Stimulated activated CD4-positive, alpha-beta T cell treated with anti-CD3 and anti-CD28 coated beads, TNF-alpha, amount 100 ng/mL, for 48 hours (primary cell): ENCODE measurements at regions not wholly inside any gene's neighbourhood (a gene's known extent, or its start where the extent isn't known, plus 50 kb on each side); places are given as distances from the start of the nearest gene placed in this dataset.

Source experiments
- DNase-seq, 3 donors: peaks; one replicate each; pipeline ENCODE4 v3.0.0-alpha.2; 2020; ENCODE audit warnings: low read depth in 3 of 3

- no peak for DNase-seq
Measured at GRCh38 chr5:164688437-164688836, 1183.0 kb downstream of the MAT2B start.

- DNase-seq = no peak
Measured at GRCh38 chr5:164708831-164709230, 1203.4 kb downstream of the MAT2B start.

- no peak for DNase-seq
Measured at GRCh38 chr5:164713682-164714081, 1208.3 kb downstream of the MAT2B start.

- DNase-seq = no peak
Measured at GRCh38 chr5:164721116-164721515, 1215.7 kb downstream of the MAT2B start.

GRCh38 chr5:164721656-164722055 lies 1216.2 kb downstream of the MAT2B start:
- no peak for DNase-seq

- no peak for DNase-seq
Measured at GRCh38 chr5:164722702-164723101, 1217.3 kb downstream of the MAT2B start.

GRCh38 chr5:164727012-164727411 lies 1221.6 kb downstream of the MAT2B start:
- DNase-seq = no peak

GRCh38 chr5:164728733-164729132 lies 1223.3 kb downstream of the MAT2B start:
- DNase-seq = no peak

- DNase-seq = no peak
Measured at GRCh38 chr5:164735334-164735733, 1229.9 kb downstream of the MAT2B start.

- DNase-seq = no peak
Measured at GRCh38 chr5:164741376-164741775, 1236.0 kb downstream of the MAT2B start.

GRCh38 chr5:164742025-164742424 lies 1236.6 kb downstream of the MAT2B start:
- no peak for DNase-seq

- DNase-seq = no peak
Measured at GRCh38 chr5:164746723-164747122, 1241.3 kb downstream of the MAT2B start.

- DNase-seq = no peak
Measured at GRCh38 chr5:164747371-164747770, 1242.0 kb downstream of the MAT2B start.

GRCh38 chr5:164748861-164749260 lies 1243.4 kb downstream of the MAT2B start:
- DNase-seq = no peak

GRCh38 chr5:164753434-164753833 lies 1248.0 kb downstream of the MAT2B start:
- DNase-seq = no peak

- DNase-seq = no peak
Measured at GRCh38 chr5:164763206-164763605, 1257.8 kb downstream of the MAT2B start.

- no peak for DNase-seq
Measured at GRCh38 chr5:164772122-164772521, 1266.7 kb downstream of the MAT2B start.

GRCh38 chr5:164784230-164784629 lies 1278.8 kb downstream of the MAT2B start:
- DNase-seq = no peak

- no peak for DNase-seq
Measured at GRCh38 chr5:164798110-164798509, 1292.7 kb downstream of the MAT2B start.

GRCh38 chr5:164799391-164799790 lies 1294.0 kb downstream of the MAT2B start:
- no peak for DNase-seq

- no peak for DNase-seq
Measured at GRCh38 chr5:164801910-164802309, 1296.5 kb downstream of the MAT2B start.

GRCh38 chr5:164809821-164810220 lies 1304.4 kb downstream of the MAT2B start:
- DNase-seq = no peak

- no peak for DNase-seq
Measured at GRCh38 chr5:164818445-164818844, 1313.0 kb downstream of the MAT2B start.

GRCh38 chr5:164824671-164825070 lies 1319.3 kb downstream of the MAT2B start:
- no peak for DNase-seq

- no peak for DNase-seq
Measured at GRCh38 chr5:164832516-164832915, 1327.1 kb downstream of the MAT2B start.
